ENCODE measurements at regions not wholly inside any gene's neighbourhood (a gene's known extent, or its start where the extent isn't known, plus 50 kb on each side); places are given as distances from the start of the nearest gene placed in this dataset.
"Not testable (repeated sequence)": the region's sequence is repeated elsewhere in the genome, so short reads cannot be mapped to it uniquely, and the experiment has no call there.

DNA sequence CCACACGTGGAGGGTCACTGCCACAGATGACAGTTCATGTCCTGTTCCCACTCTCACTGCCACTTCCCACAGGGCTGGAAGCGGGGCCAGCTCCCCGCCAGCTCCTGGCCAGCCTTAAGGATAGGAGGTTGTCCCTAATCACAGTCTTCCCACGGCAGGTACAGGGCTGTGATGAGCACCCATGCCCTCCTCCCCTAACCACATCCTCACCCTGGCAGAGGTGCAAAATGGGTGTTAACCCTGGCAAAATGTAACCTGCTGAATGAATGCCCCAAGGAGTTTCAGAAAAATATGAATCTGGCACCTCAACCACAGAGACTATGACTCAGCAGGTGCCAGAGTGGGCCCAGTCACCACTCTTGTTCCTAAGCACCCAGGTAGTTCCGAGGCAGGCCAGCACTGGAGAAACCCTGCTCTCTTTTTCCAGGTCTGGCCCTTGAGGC lies 185.1 kb upstream of the TPM1 start:
- DNase-seq (ENCODE audit: low spot score): no peak

DNA sequence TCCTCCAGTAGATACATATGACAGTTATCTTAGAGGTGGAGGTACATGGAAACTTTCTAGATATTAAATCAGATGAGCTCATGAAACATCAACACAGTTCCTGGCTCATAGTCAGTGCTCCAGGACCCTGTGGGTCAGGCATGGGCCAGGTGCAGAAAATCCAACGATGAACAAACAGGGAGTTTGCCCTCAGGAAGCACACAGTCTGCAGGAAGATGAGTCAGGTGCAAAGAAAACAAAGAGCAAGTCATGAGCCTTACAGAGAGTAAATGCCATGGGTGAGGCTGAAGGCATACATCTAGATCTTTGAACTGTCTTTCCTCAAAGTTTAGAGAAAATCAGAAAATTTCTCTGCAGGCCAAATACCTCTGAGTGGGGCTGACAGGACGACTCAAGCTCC lies 184.2 kb upstream of the TPM1 start:
- DNase-seq (ENCODE audit: low spot score): no peak

DNA sequence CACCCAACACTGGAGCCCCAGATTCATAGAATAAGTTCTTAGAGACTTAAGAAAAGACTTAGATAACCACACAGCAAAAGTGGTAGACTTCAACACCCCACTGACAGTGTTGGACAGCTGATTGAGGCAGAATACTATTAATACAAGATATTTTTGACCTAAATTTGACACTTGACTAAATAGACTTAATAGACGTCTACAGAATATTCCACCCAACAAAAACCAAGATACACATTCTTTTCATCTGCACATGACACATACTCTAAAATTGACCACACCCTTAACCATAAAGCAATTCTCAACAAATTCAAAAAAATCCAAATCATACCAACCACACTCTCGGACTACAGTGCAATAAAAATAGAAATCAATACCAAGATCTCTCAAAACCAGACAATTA lies 179.8 kb upstream of the TPM1 start:
- DNase-seq (ENCODE audit: low spot score): no peak

DNA sequence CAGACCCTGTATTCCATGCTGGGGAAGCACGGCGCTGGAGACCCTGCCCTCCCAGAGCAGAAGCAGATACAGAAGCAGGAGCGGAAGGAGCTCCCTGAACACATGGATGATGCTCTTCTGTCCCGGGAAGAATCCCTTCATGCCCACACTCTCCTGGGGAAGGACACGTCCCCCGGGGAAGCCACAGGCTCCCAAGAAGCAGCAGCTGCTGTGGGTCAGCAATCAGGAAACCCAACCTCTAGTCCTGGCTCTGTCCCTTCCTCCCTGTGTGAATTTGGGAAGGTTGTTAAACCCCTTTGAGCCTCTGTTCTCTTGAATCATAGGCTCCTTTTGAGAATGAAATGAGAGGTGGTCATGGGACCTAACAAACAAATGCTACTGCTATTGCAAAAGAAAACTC lies 176.2 kb upstream of the TPM1 start:
- no peak for DNase-seq (ENCODE audit: low spot score)

DNA sequence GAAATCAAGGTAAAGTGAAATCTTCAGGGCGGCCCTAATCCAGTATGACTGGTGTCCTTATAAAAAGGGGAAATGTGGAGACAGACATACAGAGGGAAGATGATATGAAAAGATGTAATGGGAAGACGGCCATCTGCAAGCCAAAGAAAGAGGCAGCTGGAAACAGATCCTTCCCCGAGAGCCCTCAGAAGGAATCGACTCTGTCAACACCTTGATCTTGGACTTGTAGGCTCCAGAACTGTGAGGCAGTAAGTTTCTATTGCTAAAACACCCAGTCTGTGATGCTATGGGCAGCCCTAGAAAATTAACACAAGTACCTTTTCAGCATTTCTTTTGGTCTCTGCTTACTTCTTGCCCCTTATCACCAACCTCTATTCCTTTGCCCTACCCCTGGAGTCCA lies 174.7 kb upstream of the TPM1 start:
- no peak for DNase-seq (ENCODE audit: low spot score)

DNA sequence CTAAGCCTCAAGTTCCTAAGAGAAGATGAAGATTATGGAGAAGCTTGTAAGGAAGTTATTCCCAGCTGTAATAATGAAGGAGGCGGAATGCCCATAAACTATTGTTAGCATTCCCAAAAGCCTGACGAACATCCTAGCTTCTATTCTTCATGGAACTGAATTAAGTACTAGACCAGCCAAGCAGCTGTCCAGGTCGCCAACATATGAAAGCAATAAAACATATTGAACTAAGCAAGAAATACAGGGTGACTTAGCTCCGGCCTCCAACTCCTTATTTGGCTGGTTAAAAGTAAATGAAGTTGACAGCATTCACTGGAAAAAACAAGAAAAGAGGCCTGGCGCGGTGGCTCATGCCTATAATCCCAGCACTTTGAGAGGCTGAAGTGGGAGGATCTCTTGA lies 174.0 kb upstream of the TPM1 start:
- no peak for DNase-seq (ENCODE audit: low spot score)

DNA sequence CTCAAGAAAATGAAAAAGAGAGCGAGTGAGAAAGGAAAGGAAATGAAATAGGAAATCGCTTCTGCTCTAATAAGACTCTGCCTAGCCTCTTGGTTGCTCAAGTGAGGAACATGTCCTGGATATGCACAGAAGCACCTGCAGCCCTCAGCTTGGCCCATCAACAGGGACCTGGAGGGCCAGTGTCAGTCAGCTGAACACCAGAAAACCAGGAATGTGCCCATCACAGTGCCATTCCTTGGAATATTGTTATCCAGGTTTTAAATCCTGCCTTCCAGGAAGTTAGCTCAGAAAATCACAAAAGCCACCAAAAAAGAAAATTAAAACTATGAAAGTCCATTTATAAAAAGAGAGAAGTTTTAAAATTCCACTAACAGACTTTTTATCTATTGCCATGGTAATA lies 173.4 kb upstream of the TPM1 start:
- DNase-seq (ENCODE audit: low spot score): no peak

DNA sequence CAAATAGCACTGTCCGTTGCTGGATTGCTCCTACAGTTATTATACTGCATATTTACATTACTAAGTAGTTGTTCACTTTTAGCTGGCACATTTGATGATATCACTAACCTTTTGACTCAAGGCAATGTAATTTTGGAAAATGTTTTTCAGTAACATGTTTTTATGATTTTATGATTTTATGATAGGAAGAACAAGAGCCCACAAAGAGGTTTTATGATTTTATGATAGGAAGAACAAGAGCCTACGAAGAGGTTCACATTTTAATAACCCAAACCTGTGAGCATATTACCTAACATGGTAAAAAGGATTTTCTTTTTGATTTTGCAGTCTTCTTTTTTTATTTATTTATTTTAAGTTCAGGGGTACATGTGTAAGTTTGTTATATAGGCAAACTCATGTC lies 172.3 kb upstream of the TPM1 start:
- no peak for DNase-seq (ENCODE audit: low spot score)

DNA sequence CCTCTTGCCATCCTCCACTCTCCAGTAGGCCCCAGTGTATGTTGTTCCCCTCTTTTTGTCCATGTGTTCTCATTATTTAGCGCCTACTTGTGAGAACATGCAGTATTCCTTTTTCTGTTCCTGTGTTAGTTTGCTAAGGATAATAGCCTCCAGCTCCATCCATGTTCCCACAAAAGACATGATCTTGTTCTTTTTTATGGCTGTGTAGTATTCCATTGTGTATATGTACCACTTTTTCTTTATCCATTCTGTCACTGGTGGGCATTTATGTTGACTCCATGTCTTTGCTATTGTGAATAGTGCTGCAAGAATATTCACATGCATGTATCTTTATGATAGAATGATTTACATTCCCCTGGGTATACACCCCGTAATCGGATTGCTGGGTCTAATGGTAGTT lies 171.8 kb upstream of the TPM1 start:
- DNase-seq (ENCODE audit: low spot score): not testable (repeated sequence)

DNA sequence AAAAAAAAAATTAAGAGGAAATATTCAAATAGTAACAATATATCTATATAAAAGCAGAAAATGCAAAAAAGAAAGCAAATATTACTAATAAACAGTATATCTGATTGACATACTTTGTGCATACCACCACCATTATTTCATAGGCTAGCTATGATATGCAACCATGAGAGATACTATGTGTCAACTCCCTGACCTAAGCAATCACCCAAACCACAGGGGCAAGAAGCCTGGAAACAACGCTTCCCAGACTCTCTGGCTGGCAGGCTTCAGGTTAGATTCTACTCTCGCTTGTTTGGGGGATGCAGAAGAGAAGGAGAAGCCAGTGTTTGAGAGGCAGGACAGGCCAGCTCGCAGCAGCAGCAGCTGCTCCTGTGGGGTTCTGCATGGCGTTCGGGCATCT lies 169.3 kb upstream of the TPM1 start:
- DNase-seq (ENCODE audit: low spot score): no peak

DNA sequence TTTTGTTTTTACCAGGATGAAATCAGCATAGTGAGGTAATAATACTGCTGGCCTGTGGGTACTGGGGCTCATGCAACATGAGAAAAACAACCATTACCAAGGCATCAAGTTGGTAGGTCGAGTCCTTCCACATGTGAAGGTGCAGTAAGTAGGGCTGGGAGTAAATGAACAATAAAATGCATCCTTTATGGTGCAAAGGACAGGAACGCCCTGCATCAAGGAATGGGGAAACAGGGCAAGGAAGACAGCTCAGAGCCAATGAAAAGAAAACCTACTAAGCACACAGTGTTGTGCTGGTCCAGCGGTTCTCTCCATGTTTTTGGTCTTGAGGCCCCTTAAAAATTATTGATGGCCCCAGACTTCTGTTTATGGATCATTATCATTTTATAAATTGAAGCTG lies 168.5 kb upstream of the TPM1 start:
- DNase-seq (ENCODE audit: low spot score): no peak

DNA sequence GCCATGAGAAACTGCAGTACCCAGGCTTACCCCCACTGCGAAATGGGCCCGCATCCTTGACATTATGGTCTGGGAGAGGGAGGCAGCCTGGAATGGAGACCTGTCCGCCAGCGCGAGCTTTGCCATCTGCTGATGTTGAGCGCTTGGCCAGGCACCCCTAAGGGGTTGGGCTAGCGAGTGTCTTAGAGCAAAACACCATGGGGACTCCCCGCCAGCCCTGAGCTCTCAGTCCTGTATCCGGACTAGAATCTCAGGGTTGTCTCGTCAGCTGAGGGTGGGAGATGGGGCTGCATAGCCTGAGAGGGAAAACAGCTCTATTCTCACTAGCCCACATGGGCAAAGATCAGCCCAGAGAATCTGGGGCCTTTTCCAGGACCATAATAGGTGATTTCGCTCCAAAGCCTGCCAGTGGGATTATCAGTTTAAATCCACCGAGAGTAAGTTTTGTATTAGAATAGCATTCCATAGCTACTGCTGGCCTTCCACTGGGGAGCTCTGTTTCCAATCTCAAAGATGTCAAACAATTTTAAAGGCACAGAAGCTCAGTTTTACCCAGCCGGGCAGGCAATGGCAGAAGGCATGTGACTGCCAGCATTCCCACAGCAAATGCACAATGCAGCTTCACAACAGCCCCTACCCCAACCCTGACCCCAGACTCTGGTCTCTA lies 167.5 kb upstream of the TPM1 start:
- no peak for DNase-seq (ENCODE audit: low spot score)

DNA sequence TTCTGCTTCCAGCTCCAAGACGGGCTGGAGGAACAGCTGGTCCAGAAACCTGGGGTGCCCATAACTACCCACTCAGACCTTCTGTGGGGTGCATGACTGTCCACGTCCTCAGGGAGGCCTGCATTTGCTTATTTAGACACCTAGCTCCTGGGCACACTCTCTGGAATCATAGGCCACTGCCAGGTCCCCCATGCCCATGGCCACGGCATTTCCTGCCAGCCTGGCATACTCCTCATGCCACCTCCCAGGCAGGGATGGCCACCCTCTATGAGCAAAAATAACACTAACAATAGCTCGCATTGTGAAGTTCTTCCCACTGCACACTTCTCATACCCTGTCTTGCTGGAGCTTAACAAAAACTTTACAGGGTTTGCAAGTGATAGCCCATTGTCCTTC lies 166.9 kb upstream of the TPM1 start:
- no peak for DNase-seq (ENCODE audit: low spot score)

DNA sequence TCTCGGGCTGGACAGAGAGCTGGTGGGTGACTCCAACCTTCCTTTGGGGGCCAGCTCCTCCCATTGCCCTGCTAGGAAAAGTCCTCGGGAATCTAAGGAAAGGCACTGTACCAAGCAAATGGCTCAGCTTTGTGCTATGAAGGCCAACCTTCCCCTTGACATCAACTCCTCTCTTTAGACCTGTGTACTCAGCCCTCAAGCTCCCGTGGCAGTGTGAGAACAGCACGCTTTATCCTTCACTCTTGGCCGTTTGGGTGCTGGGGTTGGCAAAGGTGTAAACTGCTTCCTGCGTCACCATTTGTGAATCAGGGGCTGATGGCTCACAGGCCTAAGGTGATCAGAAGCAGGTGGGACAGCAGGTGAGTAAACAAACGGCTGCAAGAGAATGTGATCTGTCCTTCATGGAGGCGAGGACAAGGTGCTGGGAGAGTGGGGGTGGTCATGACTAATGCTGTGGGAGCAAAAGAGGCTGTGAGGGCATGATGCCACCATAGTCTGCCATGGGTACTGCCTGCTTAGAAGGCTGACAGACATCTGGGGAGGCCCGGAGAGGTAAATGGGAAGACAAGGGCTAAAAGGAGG lies 165.2 kb upstream of the TPM1 start:
- no peak for DNase-seq (ENCODE audit: low spot score)

DNA sequence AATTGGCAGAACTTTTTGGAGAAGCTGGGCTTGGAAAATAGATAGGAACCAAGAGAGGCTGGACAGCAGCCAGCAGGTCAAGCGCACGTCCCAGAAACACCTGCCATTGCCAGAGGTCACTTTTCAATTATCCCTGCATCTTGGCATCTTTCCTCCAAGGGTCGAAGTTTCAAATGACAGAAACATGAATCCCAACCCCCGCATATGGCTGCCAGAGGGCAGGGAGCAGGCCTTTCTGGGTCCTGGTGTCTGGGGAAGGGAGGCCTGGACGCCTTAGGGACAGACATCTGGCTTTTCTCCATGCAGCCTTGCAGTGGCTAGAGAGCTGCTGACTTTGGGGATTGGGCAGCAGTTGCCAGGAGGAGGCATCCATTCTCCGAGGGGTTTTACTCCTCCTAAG lies 164.5 kb upstream of the TPM1 start:
- DNase-seq (ENCODE audit: low spot score): no peak

DNA sequence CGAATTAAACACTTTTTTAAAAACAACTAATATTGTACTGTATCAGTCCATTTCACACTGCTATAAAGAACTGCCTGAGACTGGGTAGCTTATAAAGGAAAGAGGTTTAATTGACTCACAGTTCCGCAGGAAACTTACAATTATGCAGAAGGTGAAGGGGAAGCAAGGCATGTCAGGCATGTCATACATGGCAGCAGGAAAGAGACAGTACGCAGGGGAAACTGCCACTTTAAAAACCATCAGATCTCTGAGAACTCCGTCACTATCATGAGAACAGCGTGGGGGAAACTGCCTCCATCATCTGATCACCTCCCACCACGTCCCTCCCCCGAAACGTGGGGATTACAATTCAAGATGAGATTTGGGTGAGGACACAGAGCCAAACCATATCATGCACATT lies 162.8 kb upstream of the TPM1 start:
- DNase-seq (ENCODE audit: low spot score): no peak

DNA sequence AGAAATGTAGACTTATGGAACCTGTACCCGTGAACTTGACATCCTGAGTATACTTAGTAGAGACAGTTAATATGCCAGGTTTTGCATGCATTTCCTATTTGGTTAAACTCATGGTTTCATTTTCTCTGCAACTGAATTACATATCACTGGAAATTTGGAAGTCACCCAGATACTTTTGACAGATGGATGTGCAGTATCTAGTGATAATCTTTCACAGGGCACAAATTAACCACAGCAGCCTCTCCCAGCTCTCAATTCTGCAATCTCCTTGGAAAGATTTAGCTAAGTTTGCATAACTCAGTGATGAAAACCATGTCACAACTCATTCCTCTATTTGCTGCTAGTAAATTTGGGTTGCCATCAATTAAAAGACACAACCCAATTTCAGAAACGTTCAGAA lies 162.3 kb upstream of the TPM1 start:
- DNase-seq (ENCODE audit: low spot score): no peak

DNA sequence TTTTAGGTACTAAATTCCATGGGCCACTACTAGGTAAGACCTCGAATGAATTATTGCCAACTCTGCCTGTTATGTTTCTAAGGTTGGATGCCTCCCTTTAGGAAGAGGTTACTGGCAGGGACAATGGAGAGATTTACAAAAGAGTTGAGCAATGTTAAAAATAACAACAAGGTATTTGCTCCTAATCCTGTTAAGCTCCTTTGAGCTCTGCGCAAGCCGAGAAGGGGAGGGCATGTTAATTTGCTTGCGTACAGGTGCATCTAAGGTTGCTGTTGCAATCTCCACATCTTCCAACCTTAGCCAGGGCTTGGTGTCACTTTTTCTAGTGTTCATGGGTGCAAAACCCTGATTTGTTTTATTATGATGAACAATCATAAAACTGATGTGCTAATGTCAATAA lies 161.5 kb upstream of the TPM1 start:
- DNase-seq (ENCODE audit: low spot score): no peak

DNA sequence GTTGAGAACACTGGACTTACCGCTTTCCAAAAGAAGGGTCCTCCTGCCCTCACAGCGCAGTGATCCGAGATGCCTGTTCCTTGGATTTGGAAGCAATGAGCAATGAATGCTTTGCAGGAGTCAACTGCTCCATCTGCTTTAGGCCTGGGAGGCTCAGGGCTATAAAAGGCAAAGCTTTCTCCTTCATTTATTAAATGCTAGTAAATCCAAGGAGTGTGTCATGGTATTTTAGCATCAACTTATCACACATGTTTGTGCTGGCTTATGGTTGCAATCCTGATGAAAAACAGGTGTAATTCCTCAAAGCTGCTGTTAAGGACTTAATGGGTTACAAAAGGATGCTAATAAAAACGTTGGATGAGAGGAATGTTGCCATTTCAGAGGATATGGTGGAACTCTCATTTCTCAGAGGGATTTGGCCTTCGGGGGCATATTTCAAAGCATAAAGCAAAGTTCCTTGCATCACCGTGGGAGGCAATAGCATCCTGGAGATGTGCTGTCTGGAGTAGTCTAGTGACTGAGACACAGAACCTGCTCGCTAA lies 158.5 kb upstream of the TPM1 start:
- DNase-seq (ENCODE audit: low spot score): no peak

DNA sequence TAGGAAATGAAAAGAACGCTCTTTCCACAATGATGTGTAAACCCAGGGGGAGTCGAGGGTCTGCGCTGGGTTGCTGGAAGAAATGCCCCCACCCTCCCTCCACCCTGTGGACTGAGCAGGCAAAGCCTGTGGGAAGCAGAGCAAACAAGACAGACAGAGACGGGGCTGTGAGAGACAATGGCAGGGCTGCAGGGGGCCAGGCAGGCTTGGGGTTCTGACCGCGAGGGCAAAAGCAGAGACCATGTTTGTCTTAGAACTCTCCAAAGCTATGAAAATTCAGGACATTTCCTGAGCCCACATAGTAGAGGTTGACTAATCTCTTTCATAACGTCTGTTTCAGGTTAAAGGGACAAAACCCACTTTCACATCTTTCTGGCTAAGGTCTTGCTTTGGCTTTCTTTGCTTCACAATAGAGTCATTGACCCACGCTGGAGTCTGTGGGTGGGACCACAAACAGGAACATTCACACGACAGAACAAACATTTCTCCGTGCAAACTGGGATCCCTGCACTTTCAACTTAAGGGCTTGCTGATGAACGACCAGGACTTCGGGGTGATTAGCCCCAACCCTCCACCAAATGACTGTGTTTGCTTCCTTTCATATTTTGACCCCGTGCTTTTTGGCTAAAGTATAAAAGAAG lies 156.0 kb upstream of the TPM1 start:
- DNase-seq (ENCODE audit: low spot score): no peak

DNA sequence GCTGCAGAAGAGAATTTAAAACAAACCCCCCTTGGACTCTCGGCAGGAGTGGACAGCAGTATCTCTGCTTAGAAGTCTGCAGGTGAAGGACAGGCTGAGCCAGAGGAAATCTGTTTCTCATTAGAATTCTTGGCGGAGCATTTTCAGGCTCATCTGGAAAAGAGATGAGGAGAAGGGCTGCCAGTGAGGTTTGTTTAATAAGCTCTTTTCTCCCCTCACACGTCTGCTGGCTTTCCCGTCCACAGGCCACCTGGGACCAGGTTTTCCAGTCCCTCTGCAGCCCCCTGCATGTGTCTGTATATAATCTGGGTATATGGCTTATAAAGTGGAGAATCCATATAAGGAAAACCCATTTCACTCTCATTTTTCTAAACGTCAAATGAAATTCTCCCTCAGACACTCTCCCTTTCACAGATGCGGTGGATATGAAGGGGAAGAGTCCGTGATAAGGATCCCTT lies 155.4 kb upstream of the TPM1 start:
- no peak for DNase-seq (ENCODE audit: low spot score)

DNA sequence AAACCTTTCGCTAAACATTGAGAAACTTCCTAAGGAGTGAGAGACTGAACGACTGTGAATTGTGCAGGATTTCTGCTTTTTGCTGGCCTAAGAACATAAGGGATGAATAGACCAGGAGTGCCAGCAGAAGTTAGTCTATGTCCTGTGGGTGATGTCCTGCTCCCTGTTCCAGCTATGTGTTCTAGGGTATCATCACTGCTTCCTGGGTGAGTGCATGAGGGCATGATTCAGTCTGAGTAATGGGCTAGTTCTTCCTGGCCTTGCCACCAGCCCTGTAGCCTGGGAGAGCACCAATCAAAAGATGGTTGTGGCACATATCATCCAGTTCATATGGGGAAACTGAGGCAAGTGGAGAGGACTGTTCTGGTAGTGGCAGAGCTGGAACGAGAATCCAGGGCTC lies 153.9 kb upstream of the TPM1 start:
- no peak for DNase-seq (ENCODE audit: low spot score)

DNA sequence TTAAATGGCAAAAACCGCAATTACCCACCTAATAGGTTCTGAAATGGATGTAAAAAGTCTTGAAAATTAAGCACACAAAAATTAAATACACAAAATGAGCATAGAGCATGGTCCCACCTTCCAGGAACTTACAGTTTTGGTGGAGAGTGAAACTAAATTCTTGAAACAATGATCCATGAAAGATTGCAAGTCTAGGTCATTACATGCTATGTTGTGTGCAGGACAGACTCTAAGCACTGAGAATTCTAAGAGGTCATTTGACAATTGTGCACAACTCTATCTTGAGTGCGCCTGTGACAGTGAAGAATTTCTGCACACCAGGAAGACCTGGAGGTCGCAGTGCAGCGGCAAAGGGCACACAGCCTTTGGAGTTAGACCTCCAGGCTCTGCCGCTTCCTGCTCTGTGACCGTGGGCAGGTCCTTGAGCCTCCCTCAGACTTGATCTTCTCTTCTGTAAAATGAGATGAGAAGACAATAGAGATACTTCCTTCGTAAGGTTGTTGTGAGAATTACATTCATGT lies 153.3 kb upstream of the TPM1 start:
- DNase-seq (ENCODE audit: low spot score): no peak

All from HuH-7.5 (cell line).